ENCODE measurements at regions not wholly inside any gene's neighbourhood (a gene's known extent, or its start where the extent isn't known, plus 50 kb on each side); places are given as distances from the start of the nearest gene placed in this dataset.

GRCh38 chr2:217749008-217749407 lies 253.8 kb downstream of the TNS1 start:
- no peak for TF ChIP-seq CTCF (IDR thresholded peaks at IDR 0.05; ENCODE audit: low read depth, low read length)
- no peak overlapping the region for H3K4me3 ChIP-seq (ENCODE audit: low read depth, low read length)

- no peak overlapping the region for H3K4me3 ChIP-seq (ENCODE audit: low read depth, low read length)
- TF ChIP-seq CTCF (IDR thresholded peaks at IDR 0.05; ENCODE audit: low read depth, low read length) = no peak
Observed at GRCh38 chr2:217746808-217747207, 256.0 kb downstream of the TNS1 start.

- no peak overlapping the region for H3K4me3 ChIP-seq (ENCODE audit: low read depth, low read length)
- TF ChIP-seq CTCF (IDR thresholded peaks at IDR 0.05; ENCODE audit: low read depth, low read length) = no peak
Observed at GRCh38 chr2:217743966-217744761, 258.6 kb downstream of the TNS1 start.

GRCh38 chr2:217743407-217743806 lies 259.4 kb downstream of the TNS1 start:
- H3K4me3 ChIP-seq (ENCODE audit: low read depth, low read length) = no peak overlapping the region
- no peak for TF ChIP-seq CTCF (IDR thresholded peaks at IDR 0.05; ENCODE audit: low read depth, low read length)

- no peak overlapping the region for H3K4me3 ChIP-seq (ENCODE audit: low read depth, low read length)
- TF ChIP-seq CTCF (IDR thresholded peaks at IDR 0.05; ENCODE audit: low read depth, low read length) = no peak
Observed at GRCh38 chr2:217742841-217743240, 260.0 kb downstream of the TNS1 start.

GRCh38 chr2:217742276-217742675 lies 260.5 kb downstream of the TNS1 start:
- no peak overlapping the region for H3K4me3 ChIP-seq (ENCODE audit: low read depth, low read length)
- TF ChIP-seq CTCF (IDR thresholded peaks at IDR 0.05; ENCODE audit: low read depth, low read length) = no peak

- TF ChIP-seq CTCF (IDR thresholded peaks at IDR 0.05; ENCODE audit: low read depth, low read length) = no peak
Observed at GRCh38 chr2:217741381-217741955, 261.3 kb downstream of the TNS1 start.

More at GRCh38 chr2:217741381-217741955, 261.3 kb downstream of the TNS1 start:
- no peak overlapping the region for H3K4me3 ChIP-seq (ENCODE audit: low read depth, low read length)

Measured in WI38 (cell line).